ENCODE measurements at regions not wholly inside any gene's neighbourhood (a gene's known extent, or its start where the extent isn't known, plus 50 kb on each side); places are given as distances from the start of the nearest gene placed in this dataset.

DNA sequence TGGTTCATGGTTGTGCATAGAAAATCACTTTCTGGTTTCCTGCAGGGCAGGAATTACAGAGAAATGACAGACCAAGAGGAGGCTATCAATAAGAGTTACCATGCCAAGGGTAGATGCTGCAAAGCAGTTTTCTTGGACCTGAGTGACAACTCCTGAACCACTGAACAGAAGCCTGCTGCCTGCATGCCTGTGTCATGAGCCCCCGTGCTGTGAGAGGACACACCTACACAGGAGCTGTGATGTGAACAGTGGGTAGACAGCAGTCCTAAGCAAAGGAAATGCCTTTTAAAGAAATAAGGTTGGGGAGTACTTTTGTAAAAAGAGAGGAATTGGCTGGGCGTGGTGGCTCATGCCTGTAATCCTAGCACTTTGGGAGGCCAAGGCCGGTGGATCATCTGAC is 54.2 kb upstream of the CREB1 start (continued):
- TF ChIP-seq, protein P1, sequence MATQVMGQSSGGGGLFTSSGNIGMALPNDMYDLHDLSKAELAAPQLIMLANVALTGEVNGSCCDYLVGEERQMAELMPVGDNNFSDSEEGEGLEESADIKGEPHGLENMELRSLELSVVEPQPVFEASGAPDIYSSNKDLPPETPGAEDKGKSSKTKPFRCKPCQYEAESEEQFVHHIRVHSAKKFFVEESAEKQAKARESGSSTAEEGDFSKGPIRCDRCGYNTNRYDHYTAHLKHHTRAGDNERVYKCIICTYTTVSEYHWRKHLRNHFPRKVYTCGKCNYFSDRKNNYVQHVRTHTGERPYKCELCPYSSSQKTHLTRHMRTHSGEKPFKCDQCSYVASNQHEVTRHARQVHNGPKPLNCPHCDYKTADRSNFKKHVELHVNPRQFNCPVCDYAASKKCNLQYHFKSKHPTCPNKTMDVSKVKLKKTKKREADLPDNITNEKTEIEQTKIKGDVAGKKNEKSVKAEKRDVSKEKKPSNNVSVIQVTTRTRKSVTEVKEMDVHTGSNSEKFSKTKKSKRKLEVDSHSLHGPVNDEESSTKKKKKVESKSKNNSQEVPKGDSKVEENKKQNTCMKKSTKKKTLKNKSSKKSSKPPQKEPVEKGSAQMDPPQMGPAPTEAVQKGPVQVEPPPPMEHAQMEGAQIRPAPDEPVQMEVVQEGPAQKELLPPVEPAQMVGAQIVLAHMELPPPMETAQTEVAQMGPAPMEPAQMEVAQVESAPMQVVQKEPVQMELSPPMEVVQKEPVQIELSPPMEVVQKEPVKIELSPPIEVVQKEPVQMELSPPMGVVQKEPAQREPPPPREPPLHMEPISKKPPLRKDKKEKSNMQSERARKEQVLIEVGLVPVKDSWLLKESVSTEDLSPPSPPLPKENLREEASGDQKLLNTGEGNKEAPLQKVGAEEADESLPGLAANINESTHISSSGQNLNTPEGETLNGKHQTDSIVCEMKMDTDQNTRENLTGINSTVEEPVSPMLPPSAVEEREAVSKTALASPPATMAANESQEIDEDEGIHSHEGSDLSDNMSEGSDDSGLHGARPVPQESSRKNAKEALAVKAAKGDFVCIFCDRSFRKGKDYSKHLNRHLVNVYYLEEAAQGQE (IDR thresholded peaks at IDR 0.05; ENCODE audit: low read depth, low read length): no peak
- TF ChIP-seq YY1 (IDR thresholded peaks at IDR 0.05; ENCODE audit: low read depth) (no peak), TEAD4 (IDR thresholded peaks at IDR 0.05; ENCODE audit: borderline replicate concordance, insufficient read depth) (no peak), EZH2phosphoT487 (IDR thresholded peaks at IDR 0.05; ENCODE audit: borderline replicate concordance, low read depth) (no peak), FOSL2 (IDR thresholded peaks at IDR 0.05; ENCODE audit: borderline replicate concordance, low read depth) (no peak)

DNA sequence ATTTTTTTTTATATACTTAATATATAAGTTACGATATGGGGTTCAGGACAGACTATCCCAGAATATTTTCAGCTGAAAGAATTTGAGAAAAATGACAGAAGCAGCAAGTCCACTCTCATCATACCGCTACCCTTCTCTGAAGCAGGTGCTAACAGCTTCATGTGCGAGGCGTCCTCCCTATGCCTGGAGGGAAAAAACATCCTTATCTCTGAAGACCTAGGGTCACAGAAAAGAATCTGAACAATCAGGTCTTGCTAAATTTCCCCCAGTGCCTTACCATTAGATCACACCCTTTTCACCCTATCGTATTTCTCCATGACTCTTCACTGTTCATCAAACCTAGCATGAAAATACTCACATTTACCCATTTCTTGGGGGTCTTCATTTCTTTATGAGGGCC is 51.9 kb upstream of the CREB1 start:
- Histone ChIP-seq H3K4me2 (no peak overlapping the region), H3K9me2 (no peaks in the 10 kb centered on the region), H3K9me3 (no peaks in the 10 kb centered on the region), H2AFZ (ENCODE audit: low read depth) (no peak overlapping the region), H3K4me1 (ENCODE audit: control insufficient read depth in 1 of 2, insufficient read depth in 2 of 2, low read depth in 1 of 2, low read length in 1 of 2) (peaks cover 9 to 16% of the 10 kb centered on the region in 2 experiments; a peak in 3 of 4 replicates), H3K27me3 (ENCODE audit: insufficient read depth) (no peaks in the 10 kb centered on the region), H3K79me2 (ENCODE audit: insufficient read depth) (no peaks in the 10 kb centered on the region), H3K4me3 (ENCODE audit: low read depth in 2 of 2, low read length in 1 of 2) (no peak overlapping the region), H3K36me3 (replicated peaks in 1 of 2; ENCODE audit: control insufficient read depth in 1 of 2, insufficient read depth in 2 of 2, low read length in 1 of 2) (no peaks in the 10 kb centered on the region), H3K9ac (no peak overlapping the region), H3K27ac (ENCODE audit: low read depth in 2 of 2, low read length in 1 of 2) (no peak overlapping the region), H4K20me1 (ENCODE audit: insufficient read depth) (no peaks in the 10 kb centered on the region), H3F3A (replicated peaks; ENCODE audit: insufficient read depth) (peaks cover 6% of the 10 kb centered on the region)
- CTCF ChIA-PET: interaction anchor here (0.6 to 3.3 kb wide), 6 partner anchors 312 to 680 kb away, joined by 3 to 30 read pairs (median 4); partner anchors contain the start of gene KLF7
- TF ChIP-seq EZH2phosphoT487 (IDR thresholded peaks at IDR 0.05; ENCODE audit: borderline replicate concordance, low read depth) (no peak), GATA2 (CRISPR knock-in tag; IDR thresholded peaks at IDR 0.05) (no peak), POLR2AphosphoS5 (IDR thresholded peaks at IDR 0.05; ENCODE audit: low read depth, low read length) (no peak), TCF12 (IDR thresholded peaks at IDR 0.05) (no peak), RCOR1 (IDR thresholded peaks at IDR 0.05; ENCODE audit: low read length) (no peak), NFIC (IDR thresholded peaks at IDR 0.05; ENCODE audit: borderline replicate concordance) (no peak)
- TF ChIP-seq, protein P2, sequence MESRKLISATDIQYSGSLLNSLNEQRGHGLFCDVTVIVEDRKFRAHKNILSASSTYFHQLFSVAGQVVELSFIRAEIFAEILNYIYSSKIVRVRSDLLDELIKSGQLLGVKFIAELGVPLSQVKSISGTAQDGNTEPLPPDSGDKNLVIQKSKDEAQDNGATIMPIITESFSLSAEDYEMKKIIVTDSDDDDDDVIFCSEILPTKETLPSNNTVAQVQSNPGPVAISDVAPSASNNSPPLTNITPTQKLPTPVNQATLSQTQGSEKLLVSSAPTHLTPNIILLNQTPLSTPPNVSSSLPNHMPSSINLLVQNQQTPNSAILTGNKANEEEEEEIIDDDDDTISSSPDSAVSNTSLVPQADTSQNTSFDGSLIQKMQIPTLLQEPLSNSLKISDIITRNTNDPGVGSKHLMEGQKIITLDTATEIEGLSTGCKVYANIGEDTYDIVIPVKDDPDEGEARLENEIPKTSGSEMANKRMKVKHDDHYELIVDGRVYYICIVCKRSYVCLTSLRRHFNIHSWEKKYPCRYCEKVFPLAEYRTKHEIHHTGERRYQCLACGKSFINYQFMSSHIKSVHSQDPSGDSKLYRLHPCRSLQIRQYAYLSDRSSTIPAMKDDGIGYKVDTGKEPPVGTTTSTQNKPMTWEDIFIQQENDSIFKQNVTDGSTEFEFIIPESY (IDR thresholded peaks at IDR 0.05; ENCODE audit: borderline replicate concordance, low read depth): no peak
- TF ChIP-seq, protein P3, sequence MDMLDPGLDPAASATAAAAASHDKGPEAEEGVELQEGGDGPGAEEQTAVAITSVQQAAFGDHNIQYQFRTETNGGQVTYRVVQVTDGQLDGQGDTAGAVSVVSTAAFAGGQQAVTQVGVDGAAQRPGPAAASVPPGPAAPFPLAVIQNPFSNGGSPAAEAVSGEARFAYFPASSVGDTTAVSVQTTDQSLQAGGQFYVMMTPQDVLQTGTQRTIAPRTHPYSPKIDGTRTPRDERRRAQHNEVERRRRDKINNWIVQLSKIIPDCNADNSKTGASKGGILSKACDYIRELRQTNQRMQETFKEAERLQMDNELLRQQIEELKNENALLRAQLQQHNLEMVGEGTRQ (IDR thresholded peaks at IDR 0.05; ENCODE audit: borderline replicate concordance, low read depth, low read length): no peak
- TF ChIP-seq, protein P4, sequence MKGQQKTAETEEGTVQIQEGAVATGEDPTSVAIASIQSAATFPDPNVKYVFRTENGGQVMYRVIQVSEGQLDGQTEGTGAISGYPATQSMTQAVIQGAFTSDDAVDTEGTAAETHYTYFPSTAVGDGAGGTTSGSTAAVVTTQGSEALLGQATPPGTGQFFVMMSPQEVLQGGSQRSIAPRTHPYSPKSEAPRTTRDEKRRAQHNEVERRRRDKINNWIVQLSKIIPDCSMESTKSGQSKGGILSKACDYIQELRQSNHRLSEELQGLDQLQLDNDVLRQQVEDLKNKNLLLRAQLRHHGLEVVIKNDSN (IDR thresholded peaks at IDR 0.05; ENCODE audit: borderline replicate concordance, low read depth): no peak
- POLR2A ChIA-PET: no interaction called here
- no peak for DNase-seq
- 92% methylated on average over 5 of the region's 5 CpGs for WGBS (ENCODE audit: low lambda C conversion rate)
